ENCODE measurements at regions not wholly inside any gene's neighbourhood (a gene's known extent, or its start where the extent isn't known, plus 50 kb on each side); places are given as distances from the start of the nearest gene placed in this dataset.

DNA sequence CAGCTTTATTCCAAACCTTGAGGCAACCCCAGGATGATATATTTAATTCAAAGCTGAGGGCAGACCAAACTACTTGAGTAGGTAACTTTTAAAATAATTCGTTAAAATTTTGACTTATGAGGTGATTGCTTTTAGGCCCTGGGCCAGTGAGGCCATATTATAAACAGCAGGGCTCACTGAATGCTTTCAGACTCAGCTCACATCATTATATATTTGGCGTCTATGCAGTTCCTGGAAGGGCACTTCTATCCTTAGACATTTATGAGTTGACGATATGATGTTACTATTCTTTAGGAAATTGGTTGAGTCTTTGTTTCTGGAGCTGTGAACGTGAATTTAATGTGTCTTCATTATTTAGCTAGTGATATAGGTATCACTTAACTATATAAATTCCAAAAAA, 400.1 kb downstream of the PDHA2 start:
- peaks cover 7% of the 10 kb centered on the region for H3K9me3 Mint-ChIP-seq
- TF ChIP-seq, protein P1, sequence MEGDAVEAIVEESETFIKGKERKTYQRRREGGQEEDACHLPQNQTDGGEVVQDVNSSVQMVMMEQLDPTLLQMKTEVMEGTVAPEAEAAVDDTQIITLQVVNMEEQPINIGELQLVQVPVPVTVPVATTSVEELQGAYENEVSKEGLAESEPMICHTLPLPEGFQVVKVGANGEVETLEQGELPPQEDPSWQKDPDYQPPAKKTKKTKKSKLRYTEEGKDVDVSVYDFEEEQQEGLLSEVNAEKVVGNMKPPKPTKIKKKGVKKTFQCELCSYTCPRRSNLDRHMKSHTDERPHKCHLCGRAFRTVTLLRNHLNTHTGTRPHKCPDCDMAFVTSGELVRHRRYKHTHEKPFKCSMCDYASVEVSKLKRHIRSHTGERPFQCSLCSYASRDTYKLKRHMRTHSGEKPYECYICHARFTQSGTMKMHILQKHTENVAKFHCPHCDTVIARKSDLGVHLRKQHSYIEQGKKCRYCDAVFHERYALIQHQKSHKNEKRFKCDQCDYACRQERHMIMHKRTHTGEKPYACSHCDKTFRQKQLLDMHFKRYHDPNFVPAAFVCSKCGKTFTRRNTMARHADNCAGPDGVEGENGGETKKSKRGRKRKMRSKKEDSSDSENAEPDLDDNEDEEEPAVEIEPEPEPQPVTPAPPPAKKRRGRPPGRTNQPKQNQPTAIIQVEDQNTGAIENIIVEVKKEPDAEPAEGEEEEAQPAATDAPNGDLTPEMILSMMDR (IDR thresholded peaks at IDR 0.05; ENCODE audit: unreplicated experiment in 3 of 3), result no peak
- H3K27ac Mint-ChIP-seq, result no peak overlapping the region
- H3K4me3 Mint-ChIP-seq, result no peak overlapping the region
- H3K36me3 Mint-ChIP-seq (ENCODE audit: low read depth), result no peaks in the 10 kb centered on the region
- no peaks in the 10 kb centered on the region for H3K4me1 Mint-ChIP-seq
- H3K27me3 Mint-ChIP-seq (ENCODE audit: low read depth), result no peaks in the 10 kb centered on the region

DNA sequence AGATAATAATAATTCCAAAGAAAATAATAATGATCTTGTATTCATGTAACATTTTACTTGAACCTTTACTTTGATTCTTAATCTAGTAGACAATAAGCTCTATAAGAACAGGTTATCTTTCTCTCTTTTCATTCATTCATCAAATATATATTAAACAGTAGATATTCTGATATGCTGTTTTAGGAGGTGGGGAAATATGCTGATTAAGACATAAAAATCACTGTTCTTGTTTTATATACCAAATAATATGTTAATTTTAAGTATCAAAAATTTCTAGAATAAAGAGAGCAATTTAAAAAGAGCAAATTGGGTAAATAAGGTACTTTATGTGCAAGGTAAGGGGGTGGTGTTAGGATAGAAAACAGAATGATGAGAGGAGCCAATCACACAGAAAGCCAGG, 401.9 kb downstream of the PDHA2 start:
- H3K36me3 Mint-ChIP-seq (ENCODE audit: low read depth), result no peaks in the 10 kb centered on the region

DNA sequence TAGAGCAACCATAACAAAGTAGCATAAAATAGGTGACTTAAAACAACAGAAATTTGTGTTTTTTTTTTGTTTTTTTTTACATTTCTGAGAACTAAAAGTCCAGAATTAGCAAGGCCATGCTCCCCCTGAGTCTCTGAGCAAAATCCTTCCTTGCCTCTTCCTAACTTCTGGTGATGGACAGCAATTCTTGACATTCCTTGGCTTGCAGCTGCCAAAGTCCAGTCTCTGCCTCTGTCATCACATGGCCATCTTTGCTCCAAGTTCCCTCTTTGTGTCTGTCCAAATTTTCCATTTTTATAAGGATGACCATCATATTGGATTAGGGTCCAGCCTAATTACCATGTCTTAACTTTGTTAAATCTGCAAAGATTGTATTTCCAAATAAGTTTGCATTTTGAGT, 407.2 kb downstream of the PDHA2 start:
- Mint-ChIP-seq H3K36me3 (ENCODE audit: low read depth) (no peaks in the 10 kb centered on the region), H3K27ac (no peak overlapping the region)

More for the DNA sequence above, 401.9 kb downstream of the PDHA2 start:
- Mint-ChIP-seq H3K4me1 (no peaks in the 10 kb centered on the region), H3K27ac (no peak overlapping the region), H3K9me3 (no peaks in the 10 kb centered on the region), H3K4me3 (no peak overlapping the region), H3K27me3 (ENCODE audit: low read depth) (no peaks in the 10 kb centered on the region)
- TF ChIP-seq, protein P1 (IDR thresholded peaks at IDR 0.05; ENCODE audit: unreplicated experiment in 3 of 3), result no peak

DNA sequence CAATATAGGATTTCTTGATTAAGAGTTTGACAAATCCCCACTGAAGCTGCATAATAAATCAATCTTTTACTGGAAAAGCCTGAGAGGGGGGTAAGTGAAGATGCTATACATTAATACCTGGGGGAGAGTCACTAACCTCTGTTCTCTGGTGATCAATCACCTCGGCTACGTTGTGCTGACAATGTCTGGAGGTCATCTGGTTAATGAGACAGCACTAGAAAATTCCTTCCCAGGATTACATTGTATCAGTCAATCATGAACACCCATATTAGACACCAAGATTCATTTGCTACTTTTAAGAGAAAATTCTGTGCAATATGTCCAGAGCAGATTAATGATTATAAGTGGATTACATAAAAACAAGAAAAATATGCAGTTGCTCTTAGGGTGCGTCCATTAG, 408.3 kb downstream of the PDHA2 start:
- Mint-ChIP-seq H3K36me3 (ENCODE audit: low read depth) (no peaks in the 10 kb centered on the region), H3K4me1 (no peaks in the 10 kb centered on the region), H3K9me3 (no peaks in the 10 kb centered on the region), H3K4me3 (no peak overlapping the region), H3K27ac (no peak overlapping the region), H3K27me3 (ENCODE audit: low read depth) (no peaks in the 10 kb centered on the region)
- TF ChIP-seq, protein P1 (IDR thresholded peaks at IDR 0.05; ENCODE audit: unreplicated experiment in 3 of 3), result no peak

More for the DNA sequence above, 407.2 kb downstream of the PDHA2 start:
- H3K4me1 Mint-ChIP-seq, result no peaks in the 10 kb centered on the region
- TF ChIP-seq, protein P1 (IDR thresholded peaks at IDR 0.05; ENCODE audit: unreplicated experiment in 3 of 3), result no peak
- no peak overlapping the region for H3K4me3 Mint-ChIP-seq
- no peaks in the 10 kb centered on the region for H3K9me3 Mint-ChIP-seq
- H3K27me3 Mint-ChIP-seq (ENCODE audit: low read depth), result no peaks in the 10 kb centered on the region

DNA sequence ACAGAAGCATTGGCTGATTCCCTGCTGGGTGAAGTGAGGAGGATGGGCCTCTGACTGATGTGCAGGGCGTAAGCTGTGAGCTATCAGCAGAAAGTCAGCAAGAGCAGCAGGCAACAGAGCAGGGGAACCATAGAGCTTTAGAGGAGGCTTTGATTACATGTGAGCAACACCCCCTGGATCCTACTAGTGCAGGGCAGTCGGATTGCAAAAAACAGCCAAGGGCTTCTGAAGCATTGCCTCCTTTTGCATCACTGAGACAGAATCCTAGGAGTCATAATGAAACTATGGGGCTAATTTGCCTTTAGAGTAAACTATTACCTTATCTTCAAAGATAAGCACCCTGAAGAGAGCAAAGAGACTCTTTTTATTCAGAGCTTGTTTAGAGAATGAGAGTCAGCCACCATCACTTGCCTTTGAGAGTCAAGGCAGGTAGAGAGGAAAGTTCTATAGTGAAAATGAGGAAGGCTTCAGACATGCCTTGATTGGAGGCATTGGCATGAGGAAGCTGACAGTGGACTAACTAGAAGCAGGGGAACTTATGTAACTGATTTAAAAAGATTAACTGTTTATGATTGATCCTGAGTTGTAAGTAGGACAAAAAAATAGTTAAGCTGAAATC, 420.3 kb downstream of the PDHA2 start:
- peaks cover 3% of the 10 kb centered on the region for H3K9me3 Mint-ChIP-seq
- no peaks in the 10 kb centered on the region for H3K36me3 Mint-ChIP-seq (ENCODE audit: low read depth)
- H3K4me1 Mint-ChIP-seq, result no peaks in the 10 kb centered on the region
- H3K27ac Mint-ChIP-seq, result no peak overlapping the region
- H3K27me3 Mint-ChIP-seq (ENCODE audit: low read depth), result no peaks in the 10 kb centered on the region
- H3K4me3 Mint-ChIP-seq, result no peak overlapping the region
- TF ChIP-seq, protein P1 (IDR thresholded peaks at IDR 0.05; ENCODE audit: unreplicated experiment in 3 of 3), result no peak

DNA sequence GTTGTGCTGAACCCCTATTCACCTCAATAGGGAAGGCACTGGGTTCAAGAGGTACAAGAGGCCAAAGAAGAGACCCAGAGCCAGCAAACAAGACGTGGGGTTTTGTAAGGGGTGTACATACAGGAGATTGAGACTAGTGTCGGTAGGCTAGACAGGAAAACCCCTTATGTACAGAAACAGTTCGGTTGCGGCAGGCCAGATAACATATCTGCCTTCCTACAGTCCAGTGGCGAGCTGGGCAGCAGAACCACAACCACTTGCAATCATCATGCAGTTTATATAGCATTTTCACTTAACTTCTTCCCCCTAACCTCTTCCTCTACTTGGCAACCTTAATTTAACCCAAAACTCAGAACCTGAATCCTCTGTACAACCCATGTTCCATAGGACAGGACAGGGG, 422.2 kb downstream of the PDHA2 start:
- no peak overlapping the region for H3K27ac Mint-ChIP-seq
- H3K36me3 Mint-ChIP-seq (ENCODE audit: low read depth), result no peaks in the 10 kb centered on the region
- no peaks in the 10 kb centered on the region for H3K4me1 Mint-ChIP-seq
- TF ChIP-seq, protein P1 (IDR thresholded peaks at IDR 0.05; ENCODE audit: unreplicated experiment in 3 of 3), result no peak
- H3K27me3 Mint-ChIP-seq (ENCODE audit: low read depth), result no peaks in the 10 kb centered on the region
- H3K9me3 Mint-ChIP-seq, result no peaks in the 10 kb centered on the region
- no peak overlapping the region for H3K4me3 Mint-ChIP-seq
